NCI-H510A (cell line): ENCODE measurements at regions not wholly inside any gene's neighbourhood (a gene's known extent, or its start where the extent isn't known, plus 50 kb on each side); places are given as distances from the start of the nearest gene placed in this dataset.

Experiments used
- DNase-seq: peaks from one replicate; lab custom pipeline; 2025; lab: John Stamatoyannopoulos, UW

DNA sequence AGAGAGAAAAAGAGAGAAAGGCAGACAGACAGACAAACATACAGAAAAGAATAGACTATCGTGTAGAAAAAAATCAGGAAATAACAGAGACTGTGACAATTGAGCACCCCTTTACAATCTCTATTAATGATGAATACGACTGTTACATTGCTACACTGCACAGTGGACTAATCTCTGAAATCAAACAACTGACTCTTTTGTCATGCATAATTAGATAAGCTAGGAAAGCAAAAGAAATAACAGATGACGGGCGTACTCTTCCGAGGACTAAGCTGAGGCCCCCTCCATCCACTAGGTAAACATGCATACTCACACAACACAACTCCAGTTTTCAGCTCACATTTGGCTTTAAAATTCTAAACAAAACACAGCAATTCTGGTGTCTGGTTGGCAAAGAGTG is 267.0 kb downstream of the NOL4 start:
- DNase-seq, result peak; percentile 57

- no peak for DNase-seq
Observed at GRCh38 chr18:33951031-33951430, 273.7 kb downstream of the NOL4 start.

DNA sequence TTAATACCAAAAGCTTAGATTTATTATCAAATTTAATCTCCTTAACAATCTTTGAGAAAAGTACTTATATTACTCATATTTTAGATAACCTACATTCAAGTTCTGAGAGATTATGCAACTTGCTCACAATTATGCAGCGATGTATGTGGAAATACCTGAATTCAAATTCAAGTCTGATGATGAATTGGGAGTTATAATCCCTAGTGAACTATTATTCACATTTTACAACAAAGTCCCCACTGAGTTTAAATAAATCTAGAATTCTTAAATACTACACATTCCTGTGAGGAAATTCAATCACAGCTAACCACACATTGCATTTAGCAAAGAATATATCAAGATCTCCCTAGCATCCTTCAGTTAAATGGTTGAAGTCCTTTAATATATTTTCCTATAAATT is 278.4 kb downstream of the NOL4 start:
- DNase-seq, result no peak

GRCh38 chr18:33944493-33944892 is 280.2 kb downstream of the NOL4 start:
- no peak for DNase-seq

- DNase-seq, result no peak
Observed at GRCh38 chr18:33937270-33937816, 287.4 kb downstream of the NOL4 start.

DNA sequence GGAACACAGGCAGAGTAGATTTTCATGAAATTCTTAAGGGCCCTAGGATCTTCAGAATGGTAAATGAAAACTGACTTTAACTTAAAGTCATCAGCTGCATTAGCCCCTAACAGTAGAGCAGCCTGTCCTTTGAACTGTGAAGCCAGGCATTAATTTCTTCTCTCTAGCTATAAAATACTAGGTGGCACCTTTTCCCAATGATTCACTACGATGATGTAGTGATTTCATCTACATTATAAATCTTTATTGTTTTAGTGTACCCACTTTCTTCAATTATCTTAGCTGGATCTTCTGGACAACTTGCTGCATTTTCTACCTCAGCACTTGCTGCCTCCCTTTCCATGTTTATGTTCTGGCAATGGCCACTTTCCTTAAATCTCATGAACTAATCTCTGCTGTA is 290.5 kb downstream of the NOL4 start:
- no peak for DNase-seq

- no peak for DNase-seq
Observed at GRCh38 chr18:33928231-33928630, 296.5 kb downstream of the NOL4 start.

- peak; percentile 32 for DNase-seq
Observed at GRCh38 chr18:33924576-33924975, 300.1 kb downstream of the NOL4 start.

GRCh38 chr18:33923980-33924379 is 300.7 kb downstream of the NOL4 start:
- DNase-seq, result peak; percentile 82

GRCh38 chr18:33918571-33918970 is 306.1 kb downstream of the NOL4 start:
- DNase-seq, result no peak

- DNase-seq, result no peak
Observed at GRCh38 chr18:33916200-33916599, 308.5 kb downstream of the NOL4 start.

GRCh38 chr18:33914399-33914798 is 310.3 kb downstream of the NOL4 start:
- DNase-seq, result no peak

DNA sequence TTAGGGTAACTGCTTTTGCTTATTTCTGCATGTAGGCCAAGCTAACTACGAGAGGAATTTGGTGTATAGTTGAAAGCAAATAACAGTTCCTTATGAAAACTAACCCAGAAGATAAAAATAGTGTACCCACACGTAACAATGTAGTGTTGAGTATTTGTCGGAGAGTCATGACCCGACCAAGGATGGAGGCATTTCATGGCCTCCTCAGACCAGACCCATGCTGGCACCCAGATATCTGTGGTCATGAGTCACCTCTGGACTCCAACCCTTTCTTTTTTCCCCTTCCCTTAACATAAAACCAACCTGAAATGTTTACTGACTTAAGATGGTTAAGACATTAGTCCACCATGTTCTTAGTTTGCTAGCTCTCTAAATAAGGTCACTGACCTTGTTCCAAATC is 318.7 kb downstream of the NOL4 start:
- no peak for DNase-seq

DNA sequence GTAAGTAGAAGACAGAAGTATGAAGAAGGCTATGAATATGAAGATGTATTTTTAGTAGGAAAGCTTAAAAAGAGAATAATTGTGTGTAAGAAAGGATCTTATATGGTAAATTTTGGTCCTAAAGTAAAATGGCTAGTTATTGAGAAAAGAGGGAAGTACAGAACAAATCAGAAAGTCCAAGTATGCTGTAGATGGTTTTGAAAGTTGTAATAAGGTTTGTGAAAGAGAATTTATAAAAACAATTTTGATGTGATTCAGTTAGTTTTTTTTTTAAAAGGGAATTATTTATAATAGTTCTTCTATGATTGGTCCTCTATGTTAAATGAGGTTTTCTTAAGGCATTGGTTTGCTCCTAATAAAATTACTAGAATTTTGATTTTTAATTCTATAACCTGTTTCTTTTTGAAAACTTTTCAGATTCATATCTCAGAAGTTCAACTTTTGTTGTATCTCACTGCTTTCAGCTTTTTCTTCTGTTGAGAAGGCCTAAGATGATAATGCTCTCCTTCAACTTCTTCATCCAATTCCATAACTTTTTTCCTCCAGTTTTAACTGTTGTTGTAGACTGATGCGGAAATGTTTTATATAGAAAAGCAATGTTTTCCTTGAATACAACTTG is 322.7 kb downstream of the NOL4 start:
- DNase-seq, result no peak

DNA sequence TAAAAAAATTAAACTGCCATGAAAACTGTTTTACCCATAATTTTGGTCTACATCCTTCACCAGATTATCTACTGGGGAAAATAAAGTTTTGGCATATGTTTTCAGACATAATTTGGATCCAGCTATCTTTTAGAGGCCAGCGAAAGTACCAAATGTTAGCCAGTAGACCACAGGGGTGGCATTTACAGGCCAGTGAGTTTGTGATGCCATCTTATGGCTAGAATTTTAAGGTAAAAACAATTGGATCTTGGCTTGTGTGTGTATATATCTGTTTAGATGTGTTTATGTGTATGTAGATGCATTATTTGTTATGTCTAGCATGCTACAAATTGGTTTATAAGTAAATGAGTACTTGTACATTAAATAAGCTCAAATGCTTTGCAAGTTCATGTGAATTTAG is 322.6 kb downstream of the ASXL3 start:
- DNase-seq, result no peak

DNA sequence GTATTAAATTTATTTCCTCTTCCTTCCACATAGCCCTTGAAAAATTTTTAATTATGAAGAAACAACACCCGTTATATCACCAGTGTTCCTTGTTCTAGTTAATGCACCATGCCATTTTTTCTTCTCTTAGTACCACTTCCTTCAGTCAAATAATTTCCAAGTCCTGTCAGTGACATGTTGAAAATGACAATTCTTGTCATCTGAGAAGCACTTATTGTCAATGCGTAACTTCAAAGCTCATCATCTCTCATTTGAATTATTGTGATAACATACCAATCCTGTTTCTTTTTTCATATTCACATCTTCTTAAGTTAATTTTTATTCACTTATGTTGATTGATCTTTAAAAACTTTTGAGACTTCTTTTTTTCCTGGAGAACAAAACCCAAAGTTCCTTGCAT is 320.4 kb downstream of the ASXL3 start:
- DNase-seq, result no peak

DNA sequence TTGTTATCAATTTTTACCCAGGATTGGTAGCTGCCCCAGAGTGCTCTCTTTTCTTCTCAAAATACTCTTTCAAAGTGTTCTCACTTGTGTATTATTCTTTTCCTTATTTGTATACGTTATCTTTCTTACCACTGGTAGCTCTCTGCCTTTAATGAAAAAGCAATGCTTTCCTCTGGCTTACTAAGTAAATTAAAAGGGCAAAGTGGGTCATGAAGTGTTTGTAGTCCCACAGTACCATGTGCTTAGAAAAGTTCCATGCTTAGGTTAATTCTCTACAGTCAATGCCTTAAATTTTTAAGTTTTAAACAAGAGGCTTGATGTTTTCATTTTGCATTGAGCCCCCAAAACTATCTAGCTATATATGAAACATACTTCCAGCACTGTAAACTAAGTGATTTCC is 300.2 kb downstream of the ASXL3 start:
- no peak for DNase-seq

- DNase-seq, result no peak
Observed at GRCh38 chr18:33875029-33875565, 297.1 kb downstream of the ASXL3 start.

GRCh38 chr18:33873112-33873511 is 295.1 kb downstream of the ASXL3 start:
- DNase-seq, result no peak

DNA sequence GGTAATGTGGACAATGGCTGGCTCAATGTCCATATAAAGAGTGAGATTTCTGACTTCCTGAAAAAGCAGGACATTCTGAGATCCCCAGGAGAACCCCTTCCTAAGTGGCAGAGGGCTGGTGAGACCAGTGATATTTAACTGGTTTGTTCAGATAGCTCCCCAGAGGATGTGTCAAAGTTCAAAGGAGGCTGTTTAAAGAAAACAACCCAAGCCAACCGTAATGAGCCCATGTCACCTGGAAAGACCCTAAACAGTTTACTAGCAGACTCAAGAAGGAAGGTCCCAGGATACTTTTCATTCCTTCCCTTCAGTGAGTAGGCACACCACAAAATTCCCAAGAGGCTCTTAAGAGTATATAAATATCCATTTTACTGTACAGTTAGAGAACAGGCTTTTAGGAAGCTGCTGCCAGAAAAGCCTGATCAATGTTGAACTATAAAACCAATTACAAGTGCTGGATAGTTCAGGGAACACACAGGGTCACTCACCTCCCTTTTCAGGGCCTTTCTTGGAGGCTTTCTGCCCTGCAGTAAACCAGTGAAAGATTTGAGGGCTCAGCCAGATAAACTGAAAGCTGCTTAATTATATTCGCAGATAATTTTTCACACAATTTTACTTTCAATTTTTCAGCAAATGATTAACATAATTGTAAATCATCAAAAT is 293.5 kb downstream of the ASXL3 start:
- DNase-seq, result no peak

GRCh38 chr18:33870059-33870458 is 292.0 kb downstream of the ASXL3 start:
- DNase-seq, result no peak

GRCh38 chr18:33866386-33866785 is 288.4 kb downstream of the ASXL3 start:
- DNase-seq, result no peak

DNA sequence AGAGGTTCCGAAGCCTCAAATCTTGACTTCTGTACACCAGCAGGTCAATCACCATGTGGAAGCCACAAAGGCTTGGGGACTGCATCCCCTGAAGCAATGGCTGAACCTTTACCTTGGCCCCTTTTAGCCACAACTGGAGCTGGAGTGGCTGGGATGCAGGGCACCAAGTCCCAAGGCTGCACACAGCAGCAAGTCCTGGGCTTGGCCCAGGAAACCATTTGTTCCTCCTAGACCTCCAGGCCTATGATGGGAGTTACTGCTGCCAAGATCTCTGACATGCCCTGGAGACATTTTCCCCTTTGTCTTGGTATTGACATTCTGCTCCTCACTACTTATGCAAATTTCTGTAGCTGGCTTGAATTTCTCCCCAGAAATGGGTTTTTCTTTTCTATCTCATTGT is 285.9 kb downstream of the ASXL3 start:
- DNase-seq, result no peak

- DNase-seq, result no peak
Observed at GRCh38 chr18:33854827-33855139, 276.8 kb downstream of the ASXL3 start.
